WTC11 (cell line): ENCODE measurements at regions not wholly inside any gene's neighbourhood (a gene's known extent, or its start where the extent isn't known, plus 50 kb on each side); places are given as distances from the start of the nearest gene placed in this dataset.

ENCODE experiments used
- ATAC-seq: fragments of 200-7000 bp; cut with Tn5 transposase; 2 replicates; pipeline ENCODE4 v1.10.0; 2021; ENCODE audit warnings: mild to moderate bottlenecking, moderate library complexity
- CTCF ChIA-PET: fragments of 300-600 bp; sonication (Branson Sonifier 250); formaldehyde crosslinking; loops from one replicate; lab custom pipeline; 2021; ENCODE audit warnings: antibody characterized with exemption; lab: Charles Lee
- POLR2A ChIA-PET: fragments of 350-600 bp; sonication (Branson Sonifier 250); formaldehyde crosslinking; loops from one replicate; lab custom pipeline; 2021; ENCODE audit warnings: antibody characterized with exemption; lab: Charles Lee
- DNase-seq: peaks from one replicate; pipeline ENCODE4 v3.0.0; 2021; ENCODE audit warnings: low spot score
- H3K27ac Mint-ChIP-seq: 2 replicates; pipeline ENCODE4 v1.8.0; 2021; ENCODE audit warnings: mixed read lengths
- H3K27me3 Mint-ChIP-seq: 2 replicates; pipeline ENCODE4 v1.8.0; 2021; ENCODE audit warnings: low read depth, mild to moderate bottlenecking, moderate library complexity, mixed read lengths
- H3K36me3 Mint-ChIP-seq: 2 replicates; pipeline ENCODE4 v1.8.0; 2021; ENCODE audit warnings: mixed read lengths
- H3K4me1 Mint-ChIP-seq: 2 replicates; pipeline ENCODE4 v1.8.0; 2022; ENCODE audit warnings: mixed read lengths
- H3K4me3 Mint-ChIP-seq: 2 replicates; pipeline ENCODE4 v1.8.0; 2021; ENCODE audit warnings: mild to moderate bottlenecking, moderate library complexity, mixed read lengths
- H3K9me3 Mint-ChIP-seq: 2 replicates; pipeline ENCODE4 v1.8.0; 2021; ENCODE audit warnings: mixed read lengths
- ATF3 ChIP-seq: sonication (generic); formaldehyde crosslinking; conservative IDR thresholded peaks from 2 replicates; pipeline ENCODE4 v1.8.1; 2022; ENCODE audit warnings: mild to moderate bottlenecking, missing genetic modification reagents
- CBFB ChIP-seq: sonication (generic); formaldehyde crosslinking; IDR thresholded peaks from 2 replicates; pipeline ENCODE4 v1.8.1; 2022; ENCODE audit warnings: mild to moderate bottlenecking, low read depth, missing genetic modification reagents
- CREM ChIP-seq: sonication (generic); formaldehyde crosslinking; IDR thresholded peaks from 2 replicates; pipeline ENCODE4 v1.8.1; 2022; ENCODE audit warnings: mild to moderate bottlenecking, missing genetic modification reagents, moderate library complexity
- E2F5 ChIP-seq: sonication (generic); formaldehyde crosslinking; IDR thresholded peaks from 2 replicates; pipeline ENCODE4 v1.8.1; 2022; ENCODE audit warnings: mild to moderate bottlenecking, moderate library complexity, missing genetic modification reagents
- EMX1 ChIP-seq: fragments of 250-450 bp; sonication (Bioruptor Pico); IDR thresholded peaks from 2 replicates; pipeline ENCODE4 v1.8.0; 2021; ENCODE audit warnings: mild to moderate bottlenecking
- HMGXB4 ChIP-seq: sonication (generic); formaldehyde crosslinking; IDR thresholded peaks from 2 replicates; pipeline ENCODE4 v1.8.1; 2023; ENCODE audit warnings: mild to moderate bottlenecking, moderate library complexity, missing genetic modification reagents
- IRF1 ChIP-seq: sonication (generic); formaldehyde crosslinking; IDR thresholded peaks from 2 replicates; pipeline ENCODE4 v1.8.0; 2023; ENCODE audit warnings: missing genetic modification reagents
- MXD4 ChIP-seq: fragments of 250-450 bp; sonication (Bioruptor Pico); IDR thresholded peaks from 2 replicates; pipeline ENCODE4 v1.8.0; 2021; ENCODE audit warnings: mild to moderate bottlenecking, moderate library complexity, borderline replicate concordance
- MYBL2 ChIP-seq: sonication (generic); formaldehyde crosslinking; IDR thresholded peaks from 2 replicates; pipeline ENCODE4 v1.8.1; 2023; ENCODE audit warnings: mild to moderate bottlenecking, moderate library complexity, missing genetic modification reagents
- NFATC4 ChIP-seq: fragments of 250-450 bp; sonication (Bioruptor Pico); IDR thresholded peaks from 2 replicates; pipeline ENCODE4 v1.9.0; 2021; ENCODE audit warnings: mild to moderate bottlenecking
- NFYB ChIP-seq: sonication (generic); formaldehyde crosslinking; conservative IDR thresholded peaks from 2 replicates; pipeline ENCODE4 v1.8.0; 2022; ENCODE audit warnings: low read depth, missing genetic modification reagents
- SOX15 ChIP-seq: fragments of 250-450 bp; sonication (Bioruptor Pico); IDR thresholded peaks from 2 replicates; pipeline ENCODE4 v1.9.0; 2021; ENCODE audit warnings: mild to moderate bottlenecking
- SP1 ChIP-seq: sonication (generic); formaldehyde crosslinking; conservative IDR thresholded peaks from 2 replicates; pipeline ENCODE4 v1.8.1; 2022; ENCODE audit warnings: missing genetic modification reagents
- TEAD1 ChIP-seq: sonication (generic); formaldehyde crosslinking; IDR thresholded peaks from 2 replicates; pipeline ENCODE4 v1.8.0; 2022; ENCODE audit warnings: mild to moderate bottlenecking, missing genetic modification reagents
- TEAD4 ChIP-seq: sonication (generic); formaldehyde crosslinking; IDR thresholded peaks from 2 replicates; pipeline ENCODE4 v1.8.0; 2022; ENCODE audit warnings: mild to moderate bottlenecking, missing genetic modification reagents
- USF2 ChIP-seq: sonication (generic); formaldehyde crosslinking; IDR thresholded peaks from 2 replicates; pipeline ENCODE4 v1.8.1; 2023; ENCODE audit warnings: mild to moderate bottlenecking, missing genetic modification reagents, moderate library complexity
- ZBTB43 ChIP-seq: sonication (generic); formaldehyde crosslinking; IDR thresholded peaks from 2 replicates; pipeline ENCODE4 v1.8.1; 2023; ENCODE audit warnings: mild to moderate bottlenecking, missing genetic modification reagents
- ZNF425 ChIP-seq: fragments of 250-450 bp; sonication (Bioruptor Pico); conservative IDR thresholded peaks from 2 replicates; pipeline ENCODE4 v1.9.0; 2021; ENCODE audit warnings: mild to moderate bottlenecking

GRCh38 chr2:122535960-122536505, 780.6 kb downstream of the TSN start (continued):
- no peak for TF ChIP-seq E2F5
- TF ChIP-seq, all 79 proteins: peak for 0

GRCh38 chr2:122539311-122539710, 783.9 kb downstream of the TSN start:
- TF ChIP-seq HMGXB4 (CRISPR knock-in tag) (no peak), NFYB (no peak), SOX15 (CRISPR knock-in tag) (no peak), CREM (CRISPR knock-in tag) (no peak), MYBL2 (CRISPR knock-in tag) (no peak), SP1 (no peak), TEAD1 (CRISPR knock-in tag) (no peak), EMX1 (no peak), CBFB (CRISPR knock-in tag) (no peak), TEAD4 (no peak), USF2 (no peak)
- TF ChIP-seq, all 79 proteins: peak for 0
- ChIA-PET POLR2A (no interaction called here), CTCF (no interaction called here)
- Mint-ChIP-seq H3K4me3 (no peak overlapping the region), H3K4me1 (no peaks in the 10 kb centered on the region), H3K27ac (no peak overlapping the region), H3K36me3 (no peaks in the 10 kb centered on the region), H3K9me3 (peaks cover 13% of the 10 kb centered on the region), H3K27me3 (no peaks in the 10 kb centered on the region)
- no peak for ATAC-seq
- no peak for DNase-seq

GRCh38 chr2:122539920-122540319, 784.5 kb downstream of the TSN start:
- Mint-ChIP-seq H3K27me3 (no peaks in the 10 kb centered on the region), H3K27ac (no peak overlapping the region), H3K36me3 (no peaks in the 10 kb centered on the region), H3K4me3 (no peak overlapping the region), H3K4me1 (no peaks in the 10 kb centered on the region)
- POLR2A ChIA-PET: no interaction called here
- DNase-seq: no peak
- CTCF ChIA-PET: interaction anchor here (0.7 kb wide), 1 partner anchor 127 kb away, joined by 3 read pairs; no protein-coding TSS in a partner anchor
- TF ChIP-seq ATF3 (CRISPR knock-in tag) (no peak), MXD4 (CRISPR knock-in tag) (no peak), IRF1 (CRISPR knock-in tag) (no peak), ZBTB43 (CRISPR knock-in tag) (no peak), NFATC4 (CRISPR knock-in tag) (no peak), EMX1 (no peak), USF2 (no peak), ZNF425 (CRISPR knock-in tag) (no peak)
- TF ChIP-seq, all 79 proteins: peak for 0
- no peak for ATAC-seq
- peaks cover 13% of the 10 kb centered on the region for H3K9me3 Mint-ChIP-seq
